Transverse colon (tissue), 4 donors: ENCODE measurements at regions not wholly inside any gene's neighbourhood (a gene's known extent, or its start where the extent isn't known, plus 50 kb on each side); places are given as distances from the start of the nearest gene placed in this dataset.

ENCODE experiments used
- EP300 ChIP-seq: sonication (generic); formaldehyde crosslinking; IDR thresholded peaks from one replicate; pipeline ENCODE4 v1.6.1; 2017; ENCODE audit warnings: antibody characterized with exemption, low read depth
- POLR2AphosphoS5 ChIP-seq, 3 donors: sonication (generic); formaldehyde crosslinking; IDR thresholded peaks; one replicate each; pipeline ENCODE4 v1.6.1; 2016; ENCODE audit warnings: antibody characterized with exemption in 3 of 3
- TF ChIP-seq, protein P1 (sequence below), 5 experiments: fragments of 200-600 bp in 3 of 5; fragments of 450-650 bp in 2 of 5; sonication (generic) in 3 of 5; IDR thresholded peaks; 1 replicate in 2 of 5; 2 replicates in 3 of 5; pipeline ENCODE4 v1.5.1; 2016 to 2017; ENCODE audit warnings: antibody characterized with exemption in 5 of 5, inconsistent platforms in 3 of 5, mild to moderate bottlenecking in 2 of 5, moderate library complexity in 1 of 5

DNA sequence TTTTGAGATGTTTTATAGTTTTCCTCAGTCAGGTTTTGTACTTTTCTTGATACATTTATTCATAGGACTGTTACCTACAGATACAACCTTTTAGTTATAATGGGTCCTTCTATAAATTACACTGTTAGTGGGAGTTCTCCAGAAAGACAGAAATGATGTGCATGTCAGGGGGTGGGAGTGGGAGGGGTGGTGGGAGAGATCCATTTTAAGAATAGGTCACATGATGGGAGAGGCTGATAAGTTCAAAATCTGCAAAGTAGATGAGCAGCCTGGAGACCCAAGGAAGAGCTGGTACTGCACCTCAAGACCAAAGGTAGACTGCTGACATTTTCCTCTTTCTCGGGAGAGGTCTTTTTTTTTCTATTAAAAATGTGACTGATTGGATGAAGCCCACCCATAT, 408.0 kb upstream of the GJE1 start:
- no peak for TF ChIP-seq POLR2AphosphoS5 (IDR thresholded peaks at IDR 0.05)
- TF ChIP-seq, protein P1, sequence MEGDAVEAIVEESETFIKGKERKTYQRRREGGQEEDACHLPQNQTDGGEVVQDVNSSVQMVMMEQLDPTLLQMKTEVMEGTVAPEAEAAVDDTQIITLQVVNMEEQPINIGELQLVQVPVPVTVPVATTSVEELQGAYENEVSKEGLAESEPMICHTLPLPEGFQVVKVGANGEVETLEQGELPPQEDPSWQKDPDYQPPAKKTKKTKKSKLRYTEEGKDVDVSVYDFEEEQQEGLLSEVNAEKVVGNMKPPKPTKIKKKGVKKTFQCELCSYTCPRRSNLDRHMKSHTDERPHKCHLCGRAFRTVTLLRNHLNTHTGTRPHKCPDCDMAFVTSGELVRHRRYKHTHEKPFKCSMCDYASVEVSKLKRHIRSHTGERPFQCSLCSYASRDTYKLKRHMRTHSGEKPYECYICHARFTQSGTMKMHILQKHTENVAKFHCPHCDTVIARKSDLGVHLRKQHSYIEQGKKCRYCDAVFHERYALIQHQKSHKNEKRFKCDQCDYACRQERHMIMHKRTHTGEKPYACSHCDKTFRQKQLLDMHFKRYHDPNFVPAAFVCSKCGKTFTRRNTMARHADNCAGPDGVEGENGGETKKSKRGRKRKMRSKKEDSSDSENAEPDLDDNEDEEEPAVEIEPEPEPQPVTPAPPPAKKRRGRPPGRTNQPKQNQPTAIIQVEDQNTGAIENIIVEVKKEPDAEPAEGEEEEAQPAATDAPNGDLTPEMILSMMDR (IDR thresholded peaks at IDR 0.05), result no peak
- TF ChIP-seq EP300, result no peak
